ENCODE measurements at regions not wholly inside any gene's neighbourhood (a gene's known extent, or its start where the extent isn't known, plus 50 kb on each side); places are given as distances from the start of the nearest gene placed in this dataset.

- DNase-seq (peak in 2 of 3 donors; percentile 54 to 83), ATAC-seq (peak; percentile 82)
- Histone ChIP-seq H3K9me3 (no peaks in the 10 kb centered on the region), H3K4me1 (ENCODE audit: low read depth) (no peaks in the 10 kb centered on the region), H3K36me3 (ENCODE audit: low read depth) (no peaks in the 10 kb centered on the region), H3K4me3 (no peak overlapping the region)
- intact Hi-C loops (cut with DNase I, micrococcal nuclease) = loop anchor here in 1 of 2 donors (2.0 kb wide), 1 partner anchor 45 kb away; no protein-coding TSS in a partner anchor
- peak; percentile 34 for TF ChIP-seq CTCF (IDR thresholded peaks at IDR 0.05)
Observed at GRCh38 chr11:116454020-116454645, 318.7 kb downstream of the BUD13 start.

- TF ChIP-seq CTCF (IDR thresholded peaks at IDR 0.05) = no peak
- no peaks in the 10 kb centered on the region for H3K36me3 ChIP-seq (ENCODE audit: low read depth)
- DNase-seq (no peak), ATAC-seq (no peak)
- H3K4me3 ChIP-seq = no peak overlapping the region
- intact Hi-C loops (cut with DNase I, micrococcal nuclease) = no loop called here
- H3K9me3 ChIP-seq = no peaks in the 10 kb centered on the region
- H3K4me1 ChIP-seq (ENCODE audit: low read depth) = no peaks in the 10 kb centered on the region
Observed at GRCh38 chr11:116452461-116452860, 320.3 kb downstream of the BUD13 start.

GRCh38 chr11:116449522-116449921 is 323.3 kb downstream of the BUD13 start:
- no peak for TF ChIP-seq CTCF (IDR thresholded peaks at IDR 0.05)
- Histone ChIP-seq H3K9me3 (no peaks in the 10 kb centered on the region), H3K36me3 (ENCODE audit: low read depth) (no peaks in the 10 kb centered on the region), H3K4me3 (no peak overlapping the region), H3K4me1 (ENCODE audit: low read depth) (no peaks in the 10 kb centered on the region)
- no peak for DNase-seq
- no peak for ATAC-seq
- intact Hi-C loops (cut with DNase I, micrococcal nuclease) = no loop called here

- Histone ChIP-seq H3K36me3 (ENCODE audit: low read depth) (no peaks in the 10 kb centered on the region), H3K4me1 (ENCODE audit: low read depth) (no peaks in the 10 kb centered on the region), H3K4me3 (no peak overlapping the region), H3K9me3 (no peaks in the 10 kb centered on the region)
- intact Hi-C loops (cut with DNase I, micrococcal nuclease) = no loop called here
- TF ChIP-seq CTCF (IDR thresholded peaks at IDR 0.05) = no peak
- ATAC-seq (peak; percentile 40), DNase-seq (no peak)
Observed at GRCh38 chr11:116446048-116446941, 326.5 kb downstream of the BUD13 start.

- H3K9me3 ChIP-seq = no peaks in the 10 kb centered on the region
- no peaks in the 10 kb centered on the region for H3K4me1 ChIP-seq (ENCODE audit: low read depth)
- ATAC-seq = peak; percentile 38
- no peak for TF ChIP-seq CTCF (IDR thresholded peaks at IDR 0.05)
- H3K4me3 ChIP-seq = no peak overlapping the region
- intact Hi-C loops (cut with DNase I, micrococcal nuclease) = no loop called here
- no peak for DNase-seq
- H3K36me3 ChIP-seq (ENCODE audit: low read depth) = no peaks in the 10 kb centered on the region
Observed at GRCh38 chr11:116445108-116446047, 327.4 kb downstream of the BUD13 start.
